ENCODE measurements at regions not wholly inside any gene's neighbourhood (a gene's known extent, or its start where the extent isn't known, plus 50 kb on each side); places are given as distances from the start of the nearest gene placed in this dataset.
"Not testable (repeated sequence)": the region's sequence is repeated elsewhere in the genome, so short reads cannot be mapped to it uniquely, and the experiment has no call there.

- no peak for DNase-seq (ENCODE audit: low read depth)
- TF ChIP-seq CTCF (IDR thresholded peaks at IDR 0.05; ENCODE audit: insufficient read depth, low read length) = no peak
- H3K4me3 ChIP-seq (ENCODE audit: low read depth, low read length) = no peak overlapping the region
These were observed 72.0 kb upstream of the FOXP2 start for GRCh38 chr7:114342431-114343179.

- no peak for TF ChIP-seq CTCF (IDR thresholded peaks at IDR 0.05; ENCODE audit: insufficient read depth, low read length)
- H3K4me3 ChIP-seq (ENCODE audit: low read depth, low read length) = no peak overlapping the region
- no peak for DNase-seq (ENCODE audit: low read depth)
These were observed 73.0 kb upstream of the FOXP2 start for GRCh38 chr7:114341648-114342047.

GRCh38 chr7:114334989-114335388 is 79.6 kb upstream of the FOXP2 start:
- TF ChIP-seq CTCF (IDR thresholded peaks at IDR 0.05; ENCODE audit: insufficient read depth, low read length) = no peak
- no peak overlapping the region for H3K4me3 ChIP-seq (ENCODE audit: low read depth, low read length)
- DNase-seq (ENCODE audit: low read depth) = no peak

GRCh38 chr7:114329458-114329857 is 85.2 kb upstream of the FOXP2 start:
- H3K4me3 ChIP-seq (ENCODE audit: low read depth, low read length); DNase-seq (ENCODE audit: low read depth): not testable (repeated sequence)

- no peak for DNase-seq (ENCODE audit: low read depth)
- H3K4me3 ChIP-seq (ENCODE audit: low read depth, low read length) = no peak overlapping the region
- no peak for TF ChIP-seq CTCF (IDR thresholded peaks at IDR 0.05; ENCODE audit: insufficient read depth, low read length)
These were observed 97.0 kb upstream of the FOXP2 start for GRCh38 chr7:114317450-114318098.

- no peak overlapping the region for H3K4me3 ChIP-seq (ENCODE audit: low read depth, low read length)
- DNase-seq (ENCODE audit: low read depth) = no peak
- TF ChIP-seq CTCF (IDR thresholded peaks at IDR 0.05; ENCODE audit: insufficient read depth, low read length) = no peak
These were observed 102.0 kb upstream of the FOXP2 start for GRCh38 chr7:114312649-114313048.

GRCh38 chr7:114310345-114311110 is 104.1 kb upstream of the FOXP2 start:
- H3K4me3 ChIP-seq (ENCODE audit: low read depth, low read length) = no peak overlapping the region
- DNase-seq (ENCODE audit: low read depth) = peak; percentile 2
- no peak for TF ChIP-seq CTCF (IDR thresholded peaks at IDR 0.05; ENCODE audit: insufficient read depth, low read length)
